ENCODE measurements at regions not wholly inside any gene's neighbourhood (a gene's known extent, or its start where the extent isn't known, plus 50 kb on each side); places are given as distances from the start of the nearest gene placed in this dataset.

GRCh38 chr7:157061979-157062378 is 51.5 kb upstream of the MNX1 start:
- no peak for DNase-seq

- DNase-seq: no peak
Measured at GRCh38 chr7:157065046-157065445, 54.6 kb upstream of the MNX1 start.

- no peak for DNase-seq
Measured at GRCh38 chr7:157072361-157072760, 61.9 kb upstream of the MNX1 start.

GRCh38 chr7:157073335-157073734 is 62.9 kb upstream of the MNX1 start:
- DNase-seq: peak; percentile 6

- no peak for DNase-seq
Measured at GRCh38 chr7:157073949-157074624, 63.6 kb upstream of the MNX1 start.

GRCh38 chr7:157076466-157076865 is 62.3 kb upstream of the UBE3C start:
- DNase-seq: no peak

GRCh38 chr7:157077021-157077420 is 61.7 kb upstream of the UBE3C start:
- no peak for DNase-seq

GRCh38 chr7:157077986-157078644 is 60.6 kb upstream of the UBE3C start:
- DNase-seq: no peak

- DNase-seq: no peak
Measured at GRCh38 chr7:157079116-157079515, 59.6 kb upstream of the UBE3C start.

GRCh38 chr7:157080111-157080730 is 58.5 kb upstream of the UBE3C start:
- no peak for DNase-seq

GRCh38 chr7:157086508-157087187 is 52.1 kb upstream of the UBE3C start:
- DNase-seq: no peak

GRCh38 chr7:157087646-157088045 is 51.1 kb upstream of the UBE3C start:
- DNase-seq: no peak

- no peak for DNase-seq
Measured at GRCh38 chr7:157088136-157088535, 50.6 kb upstream of the UBE3C start.
